OCI-M2 (cell line): ENCODE measurements at regions not wholly inside any gene's neighbourhood (a gene's known extent, or its start where the extent isn't known, plus 50 kb on each side); places are given as distances from the start of the nearest gene placed in this dataset.
"Not testable (repeated sequence)": the region's sequence is repeated elsewhere in the genome, so short reads cannot be mapped to it uniquely, and the experiment has no call there.

Experiments used
- DNase-seq: peaks from one replicate; lab custom pipeline; 2025; ENCODE audit not compliant: unreplicated experiment; lab: John Stamatoyannopoulos, UW

- DNase-seq = no peak
Observed at GRCh38 chr3:8112587-8112986, 389.0 kb upstream of the LMCD1 start.

GRCh38 chr3:8113626-8114025 lies 388.0 kb upstream of the LMCD1 start:
- no peak for DNase-seq

GRCh38 chr3:8128686-8129085 lies 372.9 kb upstream of the LMCD1 start:
- DNase-seq = no peak

- no peak for DNase-seq
Observed at GRCh38 chr3:8136553-8136952, 365.1 kb upstream of the LMCD1 start.

GRCh38 chr3:8143186-8143585 lies 358.4 kb upstream of the LMCD1 start:
- no peak for DNase-seq

GRCh38 chr3:8145661-8146060 lies 356.0 kb upstream of the LMCD1 start:
- no peak for DNase-seq

GRCh38 chr3:8147711-8148110 lies 353.9 kb upstream of the LMCD1 start:
- DNase-seq = no peak

GRCh38 chr3:8152821-8153418 lies 348.7 kb upstream of the LMCD1 start:
- DNase-seq = no peak

GRCh38 chr3:8153800-8154199 lies 347.8 kb upstream of the LMCD1 start:
- no peak for DNase-seq

- no peak for DNase-seq
Observed at GRCh38 chr3:8154617-8155016, 347.0 kb upstream of the LMCD1 start.

GRCh38 chr3:8156138-8156537 lies 345.5 kb upstream of the LMCD1 start:
- DNase-seq = no peak

GRCh38 chr3:8156831-8157230 lies 344.8 kb upstream of the LMCD1 start:
- DNase-seq = no peak

GRCh38 chr3:8157640-8158039 lies 344.0 kb upstream of the LMCD1 start:
- DNase-seq = no peak

GRCh38 chr3:8164145-8164544 lies 337.5 kb upstream of the LMCD1 start:
- no peak for DNase-seq

- DNase-seq = no peak
Observed at GRCh38 chr3:8166014-8166413, 335.6 kb upstream of the LMCD1 start.

- DNase-seq = no peak
Observed at GRCh38 chr3:8170971-8171508, 330.6 kb upstream of the LMCD1 start.

- DNase-seq = no peak
Observed at GRCh38 chr3:8173892-8174291, 327.7 kb upstream of the LMCD1 start.

- DNase-seq = not testable (repeated sequence)
Observed at GRCh38 chr3:8176759-8177483, 324.7 kb upstream of the LMCD1 start.

GRCh38 chr3:8178516-8178915 lies 323.1 kb upstream of the LMCD1 start:
- not testable (repeated sequence) for DNase-seq

- DNase-seq = no peak
Observed at GRCh38 chr3:8182904-8183303, 318.7 kb upstream of the LMCD1 start.

GRCh38 chr3:8183627-8184026 lies 318.0 kb upstream of the LMCD1 start:
- no peak for DNase-seq

GRCh38 chr3:8186213-8186612 lies 315.4 kb upstream of the LMCD1 start:
- DNase-seq = no peak

GRCh38 chr3:8187996-8188395 lies 313.6 kb upstream of the LMCD1 start:
- DNase-seq = no peak
